KMS-11 (cell line): ENCODE measurements at regions not wholly inside any gene's neighbourhood (a gene's known extent, or its start where the extent isn't known, plus 50 kb on each side); places are given as distances from the start of the nearest gene placed in this dataset.
"Not testable (repeated sequence)": the region's sequence is repeated elsewhere in the genome, so short reads cannot be mapped to it uniquely, and the experiment has no call there.

ENCODE experiments used
- H2AFZ ChIP-seq: fragments of 200-600 bp; sonication (generic); 2 replicates; pipeline ENCODE4 v1.6.1; 2016; ENCODE audit warnings: antibody characterized with exemption, mixed run types, low read depth
- H3K27ac ChIP-seq: fragments of 200-600 bp; sonication (generic); 2 replicates; pipeline ENCODE4 v1.6.1; 2016; ENCODE audit warnings: mild to moderate bottlenecking, mixed run types
- H3K27me3 ChIP-seq: fragments of 200-600 bp; sonication (generic); 2 replicates; pipeline ENCODE4 v1.6.1; 2017; ENCODE audit warnings: mild to moderate bottlenecking, low read depth, mixed run types, moderate library complexity; ENCODE audit not compliant: insufficient read depth
- H3K36me3 ChIP-seq: fragments of 200-600 bp; sonication (generic); 2 replicates; pipeline ENCODE4 v1.6.1; 2017; ENCODE audit warnings: mild to moderate bottlenecking, mixed run types; ENCODE audit not compliant: insufficient read depth
- H3K4me1 ChIP-seq: fragments of 200-600 bp; sonication (generic); 2 replicates; pipeline ENCODE4 v1.6.1; 2016; ENCODE audit warnings: mild to moderate bottlenecking, low read depth, mixed run types; ENCODE audit not compliant: poor library complexity, severe bottlenecking
- H3K4me2 ChIP-seq: fragments of 200-600 bp; sonication (generic); 2 replicates; pipeline ENCODE4 v1.7.0; 2016; ENCODE audit warnings: mild to moderate bottlenecking, mixed run types
- H3K4me3 ChIP-seq: fragments of 200-600 bp; sonication (generic); IDR thresholded peaks from 2 replicates; pipeline ENCODE4 v1.6.1; 2017; ENCODE audit warnings: low read depth, low read length, mixed read lengths; ENCODE audit not compliant: insufficient read depth
- H3K79me2 ChIP-seq: fragments of 200-600 bp; sonication (generic); 2 replicates; pipeline ENCODE4 v1.6.1; 2016; ENCODE audit warnings: low read depth, mixed run types; ENCODE audit not compliant: insufficient read depth
- H3K9ac ChIP-seq: fragments of 200-600 bp; sonication (generic); 2 replicates; pipeline ENCODE4 v1.6.1; 2016; ENCODE audit warnings: mild to moderate bottlenecking, mixed run types
- H4K20me1 ChIP-seq: fragments of 200-600 bp; sonication (generic); 2 replicates; pipeline ENCODE4 v1.6.1; 2016; ENCODE audit warnings: mild to moderate bottlenecking, mixed run types; ENCODE audit not compliant: insufficient read depth
- TF ChIP-seq, protein P1 (sequence below): fragments of 200-600 bp; sonication (generic); conservative IDR thresholded peaks from 2 replicates; pipeline ENCODE4 v1.6.1; 2017; ENCODE audit warnings: low read depth, mild to moderate bottlenecking, antibody characterized with exemption, low read length, moderate library complexity, mixed read lengths

GRCh38 chr2:142495141-142495540 is 364.3 kb upstream of the LRP1B start:
- Histone ChIP-seq H3K36me3 (no peaks in the 10 kb centered on the region), H2AFZ (no peak overlapping the region), H3K27ac (no peak overlapping the region), H3K4me3 (no peak overlapping the region), H3K9ac (no peak overlapping the region), H3K79me2 (no peaks in the 10 kb centered on the region), H3K27me3 (no peaks in the 10 kb centered on the region), H3K4me2 (no peak overlapping the region), H4K20me1 (no peaks in the 10 kb centered on the region), H3K4me1 (no peaks in the 10 kb centered on the region)
- TF ChIP-seq, protein P1, sequence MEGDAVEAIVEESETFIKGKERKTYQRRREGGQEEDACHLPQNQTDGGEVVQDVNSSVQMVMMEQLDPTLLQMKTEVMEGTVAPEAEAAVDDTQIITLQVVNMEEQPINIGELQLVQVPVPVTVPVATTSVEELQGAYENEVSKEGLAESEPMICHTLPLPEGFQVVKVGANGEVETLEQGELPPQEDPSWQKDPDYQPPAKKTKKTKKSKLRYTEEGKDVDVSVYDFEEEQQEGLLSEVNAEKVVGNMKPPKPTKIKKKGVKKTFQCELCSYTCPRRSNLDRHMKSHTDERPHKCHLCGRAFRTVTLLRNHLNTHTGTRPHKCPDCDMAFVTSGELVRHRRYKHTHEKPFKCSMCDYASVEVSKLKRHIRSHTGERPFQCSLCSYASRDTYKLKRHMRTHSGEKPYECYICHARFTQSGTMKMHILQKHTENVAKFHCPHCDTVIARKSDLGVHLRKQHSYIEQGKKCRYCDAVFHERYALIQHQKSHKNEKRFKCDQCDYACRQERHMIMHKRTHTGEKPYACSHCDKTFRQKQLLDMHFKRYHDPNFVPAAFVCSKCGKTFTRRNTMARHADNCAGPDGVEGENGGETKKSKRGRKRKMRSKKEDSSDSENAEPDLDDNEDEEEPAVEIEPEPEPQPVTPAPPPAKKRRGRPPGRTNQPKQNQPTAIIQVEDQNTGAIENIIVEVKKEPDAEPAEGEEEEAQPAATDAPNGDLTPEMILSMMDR: no peak

DNA sequence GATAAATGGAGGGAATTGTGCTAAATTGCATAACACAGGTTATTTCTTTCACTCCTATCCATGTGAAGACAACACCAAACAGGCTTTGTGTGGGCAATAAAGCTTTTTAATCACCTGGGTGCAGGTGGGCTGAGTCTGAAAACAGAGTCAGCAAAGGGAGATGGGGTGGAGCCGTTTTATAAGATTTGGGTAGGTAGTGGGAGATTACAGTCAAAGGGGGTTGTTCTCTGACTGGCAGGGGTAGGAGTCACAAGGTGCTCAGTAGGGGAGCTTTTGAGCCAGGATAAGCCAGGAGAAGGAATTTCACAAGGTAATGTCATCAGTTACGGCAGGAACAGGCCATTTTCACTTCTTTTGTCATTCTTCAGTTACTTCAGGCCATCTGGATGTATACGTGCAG is 358.8 kb upstream of the LRP1B start:
- H3K27ac ChIP-seq, H3K4me3 ChIP-seq, H3K9ac ChIP-seq, H2AFZ ChIP-seq, H4K20me1 ChIP-seq, H3K4me2 ChIP-seq, H3K4me1 ChIP-seq, H3K27me3 ChIP-seq, H3K79me2 ChIP-seq, H3K36me3 ChIP-seq: not testable (repeated sequence)

GRCh38 chr2:142484111-142484510 is 353.3 kb upstream of the LRP1B start:
- H3K9ac ChIP-seq: no peak overlapping the region
- no peaks in the 10 kb centered on the region for H3K36me3 ChIP-seq
- H3K79me2 ChIP-seq: no peaks in the 10 kb centered on the region
- H3K4me2 ChIP-seq: no peak overlapping the region
- H2AFZ ChIP-seq: no peak overlapping the region
- H3K4me1 ChIP-seq: no peaks in the 10 kb centered on the region
- no peak overlapping the region for H3K27ac ChIP-seq
- H3K4me3 ChIP-seq: no peak overlapping the region
- H4K20me1 ChIP-seq: no peaks in the 10 kb centered on the region
- H3K27me3 ChIP-seq: no peaks in the 10 kb centered on the region
- TF ChIP-seq, protein P1: no peak

- Histone ChIP-seq H3K27ac (no peak overlapping the region), H3K36me3 (no peaks in the 10 kb centered on the region), H3K4me3 (no peak overlapping the region), H3K9ac (no peak overlapping the region), H3K4me2 (no peak overlapping the region), H3K79me2 (no peaks in the 10 kb centered on the region), H2AFZ (no peak overlapping the region), H3K4me1 (no peaks in the 10 kb centered on the region), H3K27me3 (no peaks in the 10 kb centered on the region), H4K20me1 (no peaks in the 10 kb centered on the region)
- TF ChIP-seq, protein P1: no peak
Observed at GRCh38 chr2:142483653-142484052, 352.8 kb upstream of the LRP1B start.

- no peak overlapping the region for H3K27ac ChIP-seq
- H3K36me3 ChIP-seq: no peaks in the 10 kb centered on the region
- H3K27me3 ChIP-seq: no peaks in the 10 kb centered on the region
- no peak overlapping the region for H2AFZ ChIP-seq
- H3K4me3 ChIP-seq: no peak overlapping the region
- no peaks in the 10 kb centered on the region for H3K79me2 ChIP-seq
- TF ChIP-seq, protein P1: no peak
- no peak overlapping the region for H3K9ac ChIP-seq
- H4K20me1 ChIP-seq: no peaks in the 10 kb centered on the region
- H3K4me2 ChIP-seq: no peak overlapping the region
- H3K4me1 ChIP-seq: no peaks in the 10 kb centered on the region
Observed at GRCh38 chr2:142478206-142478605, 347.4 kb upstream of the LRP1B start.
